ENCODE measurements at regions not wholly inside any gene's neighbourhood (a gene's known extent, or its start where the extent isn't known, plus 50 kb on each side); places are given as distances from the start of the nearest gene placed in this dataset.

DNA sequence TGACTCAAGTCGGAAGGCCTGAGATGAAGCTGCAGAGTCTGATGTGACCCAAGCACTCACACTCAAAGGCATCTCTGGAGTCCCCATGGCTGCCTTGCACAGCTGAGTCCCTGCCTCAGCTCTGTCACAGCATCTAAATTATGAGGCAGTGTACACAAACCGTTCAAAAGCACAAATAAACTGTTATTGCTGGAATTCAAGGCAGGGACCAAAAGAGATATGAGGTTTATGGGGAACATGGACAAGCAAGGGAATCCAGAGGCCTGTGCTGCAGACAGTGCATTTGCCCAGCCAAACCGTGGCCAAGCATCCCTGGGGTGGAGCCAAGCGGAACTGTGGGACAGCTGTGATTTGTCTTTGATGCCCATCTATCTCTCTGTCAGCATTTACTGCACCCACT is 91.3 kb downstream of the RPS29 start:
- Mint-ChIP-seq H3K4me3 (no peak overlapping the region), H3K4me1 (no peaks in the 10 kb centered on the region), H3K9me3 (no peaks in the 10 kb centered on the region), H3K36me3 (ENCODE audit: low read depth) (no peaks in the 10 kb centered on the region), H3K27me3 (peaks cover 6% of the 10 kb centered on the region), H3K27ac (no peak overlapping the region)
- TF ChIP-seq CTCF (IDR thresholded peaks at IDR 0.05) = no peak
- ATAC-seq (ENCODE audit: low read depth) (no peak), DNase-seq (no peak)
- ChIA-PET POLR2A (no interaction called here), CTCF (interaction anchor here (4.2 kb wide), 1 partner anchor 34 kb away, joined by 23 read pairs; no protein-coding TSS in a partner anchor)
- intact Hi-C loops (cut with micrococcal nuclease) = no loop called here

DNA sequence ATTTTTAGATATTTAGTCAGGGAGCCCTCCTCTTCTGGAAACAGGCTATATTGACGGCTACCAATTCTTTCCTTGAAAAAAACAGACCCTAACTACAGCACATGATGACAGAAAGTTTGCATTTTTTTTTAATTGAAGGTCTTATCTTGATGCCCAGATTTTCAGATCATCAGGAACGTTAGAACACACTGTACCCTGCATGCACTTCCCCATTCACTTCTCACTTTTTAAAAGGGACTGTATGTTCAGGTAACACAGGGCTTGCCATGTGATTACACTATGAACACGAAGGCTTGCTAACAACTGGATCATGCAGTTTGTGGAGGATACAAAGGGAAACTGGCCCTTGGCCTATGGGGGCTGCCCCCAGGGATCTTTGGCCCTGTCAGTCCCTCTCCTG is 92.6 kb downstream of the RPS29 start:
- TF ChIP-seq CTCF (IDR thresholded peaks at IDR 0.05) = no peak
- Mint-ChIP-seq H3K4me1 (no peaks in the 10 kb centered on the region), H3K9me3 (no peaks in the 10 kb centered on the region), H3K27ac (no peak overlapping the region), H3K36me3 (ENCODE audit: low read depth) (no peaks in the 10 kb centered on the region), H3K27me3 (peaks cover 6% of the 10 kb centered on the region), H3K4me3 (no peak overlapping the region)
- intact Hi-C loops (cut with micrococcal nuclease) = no loop called here
- DNase-seq (no peak), ATAC-seq (ENCODE audit: low read depth) (no peak)
- ChIA-PET POLR2A (no interaction called here), CTCF (interaction anchor here (1.7 kb wide), 1 partner anchor 32 kb away, joined by 4 read pairs; no protein-coding TSS in a partner anchor)

DNA sequence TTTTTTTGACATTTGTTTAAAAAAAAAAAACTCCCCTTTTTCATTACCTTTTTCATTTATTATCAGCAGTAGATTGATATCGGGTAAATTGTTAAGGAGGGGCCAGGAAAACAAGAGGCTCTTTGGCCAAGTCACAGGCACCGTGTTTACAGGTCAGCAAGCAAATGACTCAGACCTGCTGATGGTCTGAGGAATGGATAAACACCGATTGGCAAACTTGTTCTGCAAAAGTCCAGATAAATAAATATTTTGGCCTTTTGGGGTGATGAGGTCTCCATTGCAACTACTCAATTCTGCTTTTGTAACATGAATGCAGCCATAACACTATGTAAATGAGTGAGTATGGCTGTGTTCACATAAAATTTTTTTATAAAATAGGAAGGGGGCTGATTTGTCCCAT is 94.0 kb downstream of the RPS29 start:
- Mint-ChIP-seq H3K4me1 (no peaks in the 10 kb centered on the region), H3K9me3 (no peaks in the 10 kb centered on the region), H3K27ac (no peak overlapping the region), H3K4me3 (no peak overlapping the region), H3K36me3 (ENCODE audit: low read depth) (no peaks in the 10 kb centered on the region), H3K27me3 (peaks cover 6% of the 10 kb centered on the region)
- no peak for ATAC-seq (ENCODE audit: low read depth)
- POLR2A ChIA-PET = no interaction called here
- intact Hi-C loops (cut with micrococcal nuclease) = no loop called here
- CTCF ChIA-PET = no interaction called here
- no peak for DNase-seq
- TF ChIP-seq CTCF (IDR thresholded peaks at IDR 0.05) = no peak

DNA sequence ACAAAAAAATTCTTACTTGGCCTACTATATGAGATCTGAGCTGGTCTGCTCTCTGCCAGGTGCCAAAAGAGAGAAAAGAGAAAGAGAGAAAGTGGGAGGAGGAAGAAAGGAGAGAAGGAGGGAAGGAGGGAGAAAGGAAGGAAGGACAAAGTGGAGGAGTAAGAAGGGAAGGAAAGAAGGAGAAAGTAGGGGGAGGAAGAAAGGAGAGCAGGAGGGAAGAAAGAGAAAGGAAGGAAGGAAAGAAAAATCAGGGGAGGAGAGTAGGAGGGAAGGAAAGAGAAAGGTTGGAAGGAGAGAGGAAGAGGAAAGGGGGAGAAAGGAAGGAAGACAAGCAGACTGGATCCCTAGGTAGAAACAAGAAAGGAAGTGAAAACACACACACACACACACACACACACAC is 96.8 kb downstream of the RPS29 start:
- Mint-ChIP-seq H3K9me3 (no peaks in the 10 kb centered on the region), H3K27me3 (peaks cover 6% of the 10 kb centered on the region)
- CTCF ChIA-PET = no interaction called here

GRCh38 chr14:49487238-49487637 is 98.9 kb downstream of the RPS29 start:
- Mint-ChIP-seq H3K27me3 (peaks cover 3% of the 10 kb centered on the region), H3K4me3 (no peak overlapping the region), H3K4me1 (no peaks in the 10 kb centered on the region), H3K9me3 (no peaks in the 10 kb centered on the region), H3K27ac (no peak overlapping the region), H3K36me3 (ENCODE audit: low read depth) (no peaks in the 10 kb centered on the region)
- intact Hi-C loops (cut with micrococcal nuclease) = no loop called here
- POLR2A ChIA-PET = no interaction called here
- CTCF ChIA-PET = no interaction called here
- ATAC-seq (ENCODE audit: low read depth) (no peak), DNase-seq (no peak)
- no peak for TF ChIP-seq CTCF (IDR thresholded peaks at IDR 0.05)

More for the DNA sequence above, 96.8 kb downstream of the RPS29 start:
- ATAC-seq (ENCODE audit: low read depth) (no peak), DNase-seq (no peak)
- Mint-ChIP-seq H3K27ac (no peak overlapping the region), H3K4me1 (no peaks in the 10 kb centered on the region), H3K4me3 (no peak overlapping the region), H3K36me3 (ENCODE audit: low read depth) (no peaks in the 10 kb centered on the region)
- intact Hi-C loops (cut with micrococcal nuclease) = no loop called here
- POLR2A ChIA-PET = interaction anchor here (0.7 kb wide), 1 partner anchor 412 kb away, joined by 7 read pairs; no protein-coding TSS in a partner anchor
- no peak for TF ChIP-seq CTCF (IDR thresholded peaks at IDR 0.05)
